ENCODE measurements at regions not wholly inside any gene's neighbourhood (a gene's known extent, or its start where the extent isn't known, plus 50 kb on each side); places are given as distances from the start of the nearest gene placed in this dataset.

DNA sequence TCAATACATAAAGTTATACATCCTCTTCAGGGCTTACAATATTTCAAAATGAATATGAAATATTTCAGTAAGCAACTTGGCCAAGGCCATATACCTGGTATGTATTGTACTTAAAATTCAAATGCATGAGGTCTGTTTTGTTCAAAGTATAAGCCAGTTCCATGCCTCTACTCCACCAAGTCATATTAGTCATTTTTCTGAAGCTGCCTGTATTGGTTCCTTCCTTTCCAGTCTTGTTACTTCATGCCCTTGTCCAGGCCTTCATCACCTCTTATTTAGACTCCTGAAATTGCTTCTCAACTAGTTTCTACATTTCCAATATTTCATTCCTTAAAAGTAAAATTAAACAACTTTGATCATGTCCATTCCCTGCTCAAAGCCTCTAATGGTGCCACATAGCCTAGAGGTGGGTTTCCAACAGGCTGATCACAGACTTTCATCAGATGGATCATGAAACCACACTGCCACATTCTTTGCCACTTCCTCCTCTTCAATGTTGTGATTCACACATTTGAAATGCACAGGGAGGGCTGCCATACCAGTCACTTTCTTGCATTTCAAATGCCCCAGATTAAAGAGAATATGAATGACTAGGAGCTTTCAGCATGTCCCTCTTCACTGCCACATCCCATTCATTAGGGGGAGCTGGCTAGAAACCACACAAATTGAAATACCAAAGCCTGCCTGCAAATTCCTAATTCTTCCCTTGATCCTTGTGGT is 424.1 kb upstream of the DACH1 start:
- no peak overlapping the region for H3K27ac ChIP-seq
- TF ChIP-seq, protein P1, sequence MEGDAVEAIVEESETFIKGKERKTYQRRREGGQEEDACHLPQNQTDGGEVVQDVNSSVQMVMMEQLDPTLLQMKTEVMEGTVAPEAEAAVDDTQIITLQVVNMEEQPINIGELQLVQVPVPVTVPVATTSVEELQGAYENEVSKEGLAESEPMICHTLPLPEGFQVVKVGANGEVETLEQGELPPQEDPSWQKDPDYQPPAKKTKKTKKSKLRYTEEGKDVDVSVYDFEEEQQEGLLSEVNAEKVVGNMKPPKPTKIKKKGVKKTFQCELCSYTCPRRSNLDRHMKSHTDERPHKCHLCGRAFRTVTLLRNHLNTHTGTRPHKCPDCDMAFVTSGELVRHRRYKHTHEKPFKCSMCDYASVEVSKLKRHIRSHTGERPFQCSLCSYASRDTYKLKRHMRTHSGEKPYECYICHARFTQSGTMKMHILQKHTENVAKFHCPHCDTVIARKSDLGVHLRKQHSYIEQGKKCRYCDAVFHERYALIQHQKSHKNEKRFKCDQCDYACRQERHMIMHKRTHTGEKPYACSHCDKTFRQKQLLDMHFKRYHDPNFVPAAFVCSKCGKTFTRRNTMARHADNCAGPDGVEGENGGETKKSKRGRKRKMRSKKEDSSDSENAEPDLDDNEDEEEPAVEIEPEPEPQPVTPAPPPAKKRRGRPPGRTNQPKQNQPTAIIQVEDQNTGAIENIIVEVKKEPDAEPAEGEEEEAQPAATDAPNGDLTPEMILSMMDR (conservative IDR thresholded peaks at IDR 0.05), result no peak

DNA sequence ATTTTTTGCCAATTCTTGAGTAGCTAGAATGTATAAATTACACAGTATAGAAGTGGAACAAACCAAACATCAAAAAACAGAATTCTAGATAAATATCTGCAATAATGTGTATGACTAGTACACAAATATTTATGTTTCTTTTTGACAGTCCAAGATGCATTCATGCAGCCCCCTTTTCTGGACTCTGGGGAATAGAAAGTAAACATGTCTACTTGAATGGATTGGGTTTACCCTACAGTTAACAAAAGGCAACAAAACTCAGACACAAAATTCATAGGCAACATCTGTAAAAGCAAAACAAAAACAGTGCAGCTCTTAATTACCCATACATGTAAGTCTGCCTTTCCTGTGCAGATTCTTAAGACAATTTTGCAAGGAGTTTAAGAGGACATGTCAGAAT is 419.4 kb upstream of the DACH1 start:
- TF ChIP-seq, protein P1 (conservative IDR thresholded peaks at IDR 0.05), result no peak

DNA sequence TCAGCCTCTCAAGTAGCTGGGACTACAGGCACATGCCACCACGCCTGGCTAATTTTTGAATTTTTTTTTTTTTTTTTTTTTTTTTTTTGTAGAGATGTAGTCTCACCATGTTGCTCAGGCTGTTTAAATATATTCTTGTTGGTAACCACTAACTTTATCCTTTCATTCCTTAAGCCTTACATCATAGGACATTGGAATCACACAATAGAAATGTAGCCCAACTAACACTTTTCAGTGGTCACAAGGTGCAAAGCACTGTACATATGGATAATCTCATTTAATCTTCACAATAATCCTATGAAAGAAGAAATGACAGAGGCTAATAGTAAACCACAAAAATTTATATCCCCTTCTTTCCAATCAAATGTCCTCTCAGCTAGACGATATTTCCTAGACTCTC is 417.8 kb upstream of the DACH1 start:
- H3K27ac ChIP-seq, result no peak overlapping the region
- TF ChIP-seq, protein P1 (conservative IDR thresholded peaks at IDR 0.05), result no peak

More for the DNA sequence above, 419.4 kb upstream of the DACH1 start:
- H3K27ac ChIP-seq, result no peak overlapping the region

DNA sequence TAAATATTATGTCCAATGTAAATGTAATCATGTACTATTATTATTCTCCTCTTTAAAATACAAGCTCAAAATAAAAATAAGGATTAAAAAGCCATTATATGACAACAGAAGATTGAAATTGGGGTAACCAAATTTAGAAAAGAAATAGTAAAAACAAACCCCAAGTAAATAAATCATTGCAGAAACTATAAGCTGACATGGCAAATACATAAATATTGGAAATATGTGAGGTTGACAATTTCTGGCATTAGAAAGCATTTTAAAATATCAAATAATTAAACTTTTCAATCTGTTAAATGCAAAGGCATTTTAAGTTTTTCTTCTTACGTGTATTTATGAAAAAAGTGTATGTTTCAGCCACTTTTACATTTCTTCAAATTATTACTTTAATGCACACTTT is 394.7 kb upstream of the DACH1 start:
- H3K27ac ChIP-seq, result no peak overlapping the region
- TF ChIP-seq, protein P1 (conservative IDR thresholded peaks at IDR 0.05), result no peak

DNA sequence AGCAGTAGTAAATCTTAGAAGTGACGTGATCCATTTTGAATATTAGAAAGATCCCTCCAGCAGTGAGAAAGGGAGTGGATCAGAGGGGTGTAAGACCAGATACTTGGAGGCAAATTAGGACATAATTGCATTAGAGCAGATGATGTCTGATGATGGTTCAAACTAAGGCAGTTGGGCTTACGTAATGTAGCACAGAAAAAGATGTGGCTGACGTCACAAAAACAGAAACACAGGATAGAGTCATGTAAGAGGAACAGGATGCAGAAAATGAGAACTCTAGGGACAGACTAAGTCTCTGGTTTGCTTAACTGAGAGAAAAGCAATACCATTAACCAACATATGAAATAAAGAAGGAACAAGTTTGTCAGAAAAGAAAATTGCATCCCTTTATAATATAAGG is 392.5 kb upstream of the DACH1 start:
- TF ChIP-seq, protein P1 (conservative IDR thresholded peaks at IDR 0.05), result no peak
- no peak overlapping the region for H3K27ac ChIP-seq

DNA sequence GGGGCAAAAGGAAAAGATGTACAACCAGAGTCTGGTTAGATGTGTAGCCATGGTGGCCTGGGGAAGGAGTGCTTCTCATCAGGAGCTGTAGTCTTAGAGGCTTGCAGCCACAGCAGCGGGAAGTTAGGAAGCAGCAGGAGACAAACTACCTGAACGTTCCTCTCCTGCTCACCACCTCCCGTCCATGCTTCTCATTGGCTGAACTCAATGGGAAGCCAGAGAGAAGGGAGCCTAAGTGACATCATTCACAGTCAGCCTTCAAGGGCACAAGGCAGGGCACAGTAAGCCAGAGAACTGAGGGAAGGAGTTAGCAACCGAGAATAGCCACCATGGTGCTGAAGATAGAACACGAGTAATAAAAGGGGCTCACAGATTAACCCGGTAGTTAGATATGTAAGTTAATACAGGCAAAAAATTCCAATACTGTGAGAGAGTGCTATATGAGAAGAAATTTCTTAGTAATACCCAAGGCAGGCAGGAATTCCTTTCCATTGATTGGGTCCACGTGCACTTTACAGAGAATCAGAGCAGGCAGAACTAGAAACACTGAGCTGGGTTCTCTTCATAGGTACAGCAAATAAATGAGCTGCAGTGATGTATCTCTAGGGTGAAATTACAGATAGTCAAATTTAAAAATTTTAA is 391.5 kb upstream of the DACH1 start:
- TF ChIP-seq, protein P1 (conservative IDR thresholded peaks at IDR 0.05), result no peak
- H3K27ac ChIP-seq, result no peak overlapping the region

DNA sequence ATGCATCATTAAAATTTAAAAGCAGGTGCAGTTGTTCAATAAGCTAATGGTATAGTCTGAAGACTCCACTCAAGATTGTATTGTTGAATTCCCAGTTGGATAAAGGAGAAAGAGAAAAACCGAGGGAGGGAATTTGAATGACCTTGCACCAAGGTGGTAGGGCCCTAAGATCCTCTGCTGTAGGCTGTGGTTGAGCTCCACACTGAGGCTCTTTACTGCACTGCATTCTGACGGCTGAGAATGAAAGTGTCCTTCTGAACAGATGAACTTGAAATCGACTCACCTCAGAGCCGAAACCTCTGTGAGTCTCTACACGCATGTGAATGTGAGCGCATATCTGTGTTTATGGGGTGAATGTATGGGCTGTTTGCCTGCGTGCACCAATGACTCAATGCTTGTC is 388.9 kb upstream of the DACH1 start:
- TF ChIP-seq, protein P1 (conservative IDR thresholded peaks at IDR 0.05), result peak; percentile 74
- H3K27ac ChIP-seq, result no peak overlapping the region
